ENCODE measurements at regions not wholly inside any gene's neighbourhood (a gene's known extent, or its start where the extent isn't known, plus 50 kb on each side); places are given as distances from the start of the nearest gene placed in this dataset.

- TF ChIP-seq ZNF610 (tag by site-specific recombination; IDR thresholded peaks at IDR 0.05; ENCODE audit: borderline replicate concordance) (no peak), MYNN (tag by site-specific recombination; IDR thresholded peaks at IDR 0.05; ENCODE audit: borderline replicate concordance) (no peak)
Measured at GRCh38 chrX:123080065-123080464, 104.0 kb upstream of the GRIA3 start (continued).

- CTCF ChIA-PET: interaction anchor here (0.6 kb wide), 1 partner anchor 39 kb away, joined by 3 read pairs; no protein-coding TSS in a partner anchor
- Histone ChIP-seq H3K27ac (ENCODE audit: extremely low read depth, low read depth, low read length) (no peak overlapping the region), H3K4me3 (ENCODE audit: low read depth, low read length) (no peak overlapping the region), H3K4me1 (ENCODE audit: control insufficient read depth, insufficient read depth, low read length) (no peaks in the 10 kb centered on the region), H3K36me3 (ENCODE audit: control insufficient read depth in 2 of 2, insufficient read depth in 1 of 2, low read length in 2 of 2) (no peaks in the 10 kb centered on the region), H3K9me3 (ENCODE audit: control insufficient read depth, insufficient read depth, low read depth, low read length) (no peaks in the 10 kb centered on the region; the same call in 1 of the 2 replicates)
- POLR2A ChIA-PET: no interaction called here
- TF ChIP-seq ZNF670 (tag by site-specific recombination; IDR thresholded peaks at IDR 0.05; ENCODE audit: low read depth) (no peak), ZNF211 (tag by site-specific recombination; IDR thresholded peaks at IDR 0.05; ENCODE audit: low read depth) (no peak), ZNF112 (tag by site-specific recombination; IDR thresholded peaks at IDR 0.05) (no peak), ZNF404 (tag by site-specific recombination; IDR thresholded peaks at IDR 0.05) (no peak), ZFP41 (tag by site-specific recombination; IDR thresholded peaks at IDR 0.05; ENCODE audit: borderline replicate concordance) (no peak), SCRT1 (tag by site-specific recombination; IDR thresholded peaks at IDR 0.05; ENCODE audit: borderline replicate concordance) (no peak), ZNF544 (tag by site-specific recombination; IDR thresholded peaks at IDR 0.05) (no peak), ZBTB20 (tag by site-specific recombination; IDR thresholded peaks at IDR 0.05) (no peak), ZNF585B (tag by site-specific recombination; IDR thresholded peaks at IDR 0.05) (no peak), GLIS1 (tag by site-specific recombination; IDR thresholded peaks at IDR 0.05) (no peak), RBAK (tag by site-specific recombination; IDR thresholded peaks at IDR 0.05) (no peak), PRDM10 (tag by site-specific recombination; IDR thresholded peaks at IDR 0.05) (no peak), MZF1 (tag by site-specific recombination; IDR thresholded peaks at IDR 0.05; ENCODE audit: borderline replicate concordance) (no peak), KLF7 (tag by site-specific recombination; IDR thresholded peaks at IDR 0.05; ENCODE audit: borderline replicate concordance) (no peak), ZNF394 (tag by site-specific recombination; IDR thresholded peaks at IDR 0.05; ENCODE audit: borderline replicate concordance) (no peak)
Measured at GRCh38 chrX:123081776-123082175, 102.3 kb upstream of the GRIA3 start.

GRCh38 chrX:123083924-123084323 is 100.2 kb upstream of the GRIA3 start:
- POLR2A ChIA-PET: no interaction called here

More at GRCh38 chrX:123083924-123084323, 100.2 kb upstream of the GRIA3 start:
- H3K4me1 ChIP-seq (ENCODE audit: control insufficient read depth, insufficient read depth, low read length): no peaks in the 10 kb centered on the region
- no peak for TF ChIP-seq PATZ1 (tag by site-specific recombination; IDR thresholded peaks at IDR 0.05)
- TF ChIP-seq ZNF19 (tag by site-specific recombination; IDR thresholded peaks at IDR 0.05; ENCODE audit: low read depth): no peak
- no peak for TF ChIP-seq ZSCAN5A (tag by site-specific recombination; IDR thresholded peaks at IDR 0.05)
- no peak for TF ChIP-seq ZNF626 (tag by site-specific recombination; IDR thresholded peaks at IDR 0.05)
- TF ChIP-seq KLF1 (tag by site-specific recombination; IDR thresholded peaks at IDR 0.05): no peak
- no peak for TF ChIP-seq ZNF274 (IDR thresholded peaks at IDR 0.05; ENCODE audit: low read length)
- no peak for TF ChIP-seq ZNF274 (tag by site-specific recombination; IDR thresholded peaks at IDR 0.05; ENCODE audit: borderline replicate concordance)
- no peak for TF ChIP-seq AEBP2 (tag by site-specific recombination; IDR thresholded peaks at IDR 0.05; ENCODE audit: borderline replicate concordance)
- H3K4me3 ChIP-seq (ENCODE audit: low read depth, low read length): no peak overlapping the region
- CTCF ChIA-PET: no interaction called here
- no peak overlapping the region for H3K27ac ChIP-seq (ENCODE audit: extremely low read depth, low read depth, low read length)
- H3K36me3 ChIP-seq (ENCODE audit: control insufficient read depth in 2 of 2, insufficient read depth in 1 of 2, low read length in 2 of 2): no peaks in the 10 kb centered on the region
- no peaks in the 10 kb centered on the region; the same call in 1 of the 2 replicates for H3K9me3 ChIP-seq (ENCODE audit: control insufficient read depth, insufficient read depth, low read depth, low read length)
